DOHH2 (cell line): ENCODE measurements at regions not wholly inside any gene's neighbourhood (a gene's known extent, or its start where the extent isn't known, plus 50 kb on each side); places are given as distances from the start of the nearest gene placed in this dataset.

Experiments
- H3F3A ChIP-seq: fragments of 200-600 bp; sonication (generic), shearing (Covaris generic); 2 replicates; pipeline ENCODE4 v1.6.0; 2016; ENCODE audit warnings: antibody characterized with exemption, mild to moderate bottlenecking; ENCODE audit not compliant: control insufficient read depth, insufficient read depth
- H3K27ac ChIP-seq: fragments of 200-600 bp; sonication (generic); 2 replicates; pipeline ENCODE4 v1.5.1; 2014; ENCODE audit warnings: low read depth, mild to moderate bottlenecking, low read length, moderate library complexity
- H3K27me3 ChIP-seq: fragments of 200-600 bp; sonication (generic); 2 replicates; pipeline ENCODE4 v1.6.1; 2014; ENCODE audit warnings: mild to moderate bottlenecking, low read length, mixed read lengths; ENCODE audit not compliant: control insufficient read depth
- H3K36me3 ChIP-seq: fragments of 200-600 bp; sonication (generic); 2 replicates; pipeline ENCODE4 v1.6.1; 2014; ENCODE audit warnings: mild to moderate bottlenecking, low read length, moderate library complexity, mixed read lengths; ENCODE audit not compliant: control insufficient read depth
- H3K4me1 ChIP-seq: fragments of 200-600 bp; sonication (generic); 2 replicates; pipeline ENCODE4 v1.6.1; 2014; ENCODE audit warnings: mild to moderate bottlenecking, low read length, mixed read lengths; ENCODE audit not compliant: control insufficient read depth
- H3K4me2 ChIP-seq: fragments of 200-600 bp; sonication (generic); 2 replicates; pipeline ENCODE4 v1.6.0; 2014; ENCODE audit warnings: mild to moderate bottlenecking, low read length, moderate library complexity
- H3K4me3 ChIP-seq: fragments of 200-600 bp; sonication (generic); 2 replicates; pipeline ENCODE4 v1.5.1; 2014; ENCODE audit warnings: mild to moderate bottlenecking, low read length, mixed read lengths
- H3K79me2 ChIP-seq: fragments of 200-600 bp; sonication (generic); 2 replicates; pipeline ENCODE4 v1.6.1; 2014; ENCODE audit warnings: mild to moderate bottlenecking, low read length, mixed read lengths; ENCODE audit not compliant: control insufficient read depth
- H3K9me2 ChIP-seq: fragments of 200-600 bp; sonication (generic); replicated peaks from 2 replicates; pipeline ENCODE4 v1.6.1; 2014; ENCODE audit warnings: mild to moderate bottlenecking, low read length, mixed read lengths; ENCODE audit not compliant: control insufficient read depth
- H3K9me3 ChIP-seq: fragments of 200-600 bp; sonication (generic); 2 replicates; pipeline ENCODE4 v1.6.1; 2014; ENCODE audit warnings: antibody characterized with exemption, low read length, mixed read lengths; ENCODE audit not compliant: control insufficient read depth, insufficient read depth
- H4K20me1 ChIP-seq: fragments of 200-600 bp; sonication (generic); 2 replicates; pipeline ENCODE4 v1.6.0; 2014; ENCODE audit warnings: low read depth, mild to moderate bottlenecking, antibody characterized with exemption, low read length, moderate library complexity; ENCODE audit not compliant: control insufficient read depth, insufficient read depth
- EZH2phosphoT487 ChIP-seq: fragments of 200-600 bp; sonication (generic); IDR thresholded peaks from 2 replicates; pipeline ENCODE4 v1.6.1; 2017; ENCODE audit warnings: borderline replicate concordance, mild to moderate bottlenecking, antibody characterized with exemption, low read length, moderate library complexity, mixed read lengths
- TF ChIP-seq, protein P1 (sequence below): fragments of 200-600 bp; sonication (generic); IDR thresholded peaks from one replicate; pipeline ENCODE4 v1.5.1; 2014; ENCODE audit warnings: antibody characterized with exemption, mild to moderate bottlenecking, low read depth, low read length; ENCODE audit not compliant: poor library complexity, severe bottlenecking

- TF ChIP-seq, protein P1, sequence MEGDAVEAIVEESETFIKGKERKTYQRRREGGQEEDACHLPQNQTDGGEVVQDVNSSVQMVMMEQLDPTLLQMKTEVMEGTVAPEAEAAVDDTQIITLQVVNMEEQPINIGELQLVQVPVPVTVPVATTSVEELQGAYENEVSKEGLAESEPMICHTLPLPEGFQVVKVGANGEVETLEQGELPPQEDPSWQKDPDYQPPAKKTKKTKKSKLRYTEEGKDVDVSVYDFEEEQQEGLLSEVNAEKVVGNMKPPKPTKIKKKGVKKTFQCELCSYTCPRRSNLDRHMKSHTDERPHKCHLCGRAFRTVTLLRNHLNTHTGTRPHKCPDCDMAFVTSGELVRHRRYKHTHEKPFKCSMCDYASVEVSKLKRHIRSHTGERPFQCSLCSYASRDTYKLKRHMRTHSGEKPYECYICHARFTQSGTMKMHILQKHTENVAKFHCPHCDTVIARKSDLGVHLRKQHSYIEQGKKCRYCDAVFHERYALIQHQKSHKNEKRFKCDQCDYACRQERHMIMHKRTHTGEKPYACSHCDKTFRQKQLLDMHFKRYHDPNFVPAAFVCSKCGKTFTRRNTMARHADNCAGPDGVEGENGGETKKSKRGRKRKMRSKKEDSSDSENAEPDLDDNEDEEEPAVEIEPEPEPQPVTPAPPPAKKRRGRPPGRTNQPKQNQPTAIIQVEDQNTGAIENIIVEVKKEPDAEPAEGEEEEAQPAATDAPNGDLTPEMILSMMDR: no peak
- TF ChIP-seq EZH2phosphoT487: no peak
- Histone ChIP-seq H4K20me1 (no peaks in the 10 kb centered on the region), H3K4me1 (peaks cover 7% of the 10 kb centered on the region), H3K27me3 (no peaks in the 10 kb centered on the region), H3K27ac (no peak overlapping the region), H3K36me3 (no peaks in the 10 kb centered on the region), H3K9me3 (no peaks in the 10 kb centered on the region), H3F3A (no peaks in the 10 kb centered on the region), H3K4me3 (no peak overlapping the region), H3K4me2 (no peak overlapping the region), H3K9me2 (no peaks in the 10 kb centered on the region), H3K79me2 (no peaks in the 10 kb centered on the region)
Measured at GRCh38 chr5:96260009-96260408, 173.0 kb downstream of the PCSK1 start.

DNA sequence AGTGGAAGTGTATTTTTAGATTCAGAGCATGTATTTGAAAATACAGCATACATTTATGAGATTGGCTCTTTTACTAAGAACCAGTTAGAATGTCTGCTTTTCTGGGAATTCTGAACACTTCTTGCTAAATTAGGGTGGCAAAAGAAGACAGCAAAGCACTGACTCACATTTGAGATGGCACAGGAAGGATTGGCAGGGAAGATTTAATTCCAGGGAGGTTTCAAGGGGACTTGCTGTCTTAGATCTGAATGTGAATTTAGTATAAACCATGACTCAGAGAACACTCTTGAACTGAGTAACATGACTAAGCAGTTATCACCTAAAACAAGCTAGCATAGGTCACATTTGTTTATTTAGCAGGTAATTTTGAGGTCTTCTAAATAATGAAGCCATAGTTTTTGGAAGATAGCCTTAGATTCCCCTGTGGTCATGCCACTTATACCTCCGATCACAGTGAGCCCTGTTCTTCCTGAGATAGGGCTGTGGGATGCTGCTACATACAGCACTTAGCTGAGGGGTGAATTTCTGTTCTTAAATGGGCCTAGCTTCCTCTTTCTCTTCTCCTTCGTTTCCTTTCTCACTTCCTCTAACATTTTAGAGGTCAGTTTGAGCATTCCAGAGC is 173.8 kb downstream of the PCSK1 start:
- Histone ChIP-seq H3K27me3 (no peaks in the 10 kb centered on the region), H3K4me3 (no peak overlapping the region), H3K4me1 (peaks cover 7% of the 10 kb centered on the region), H3K4me2 (0 out of 2 replicates have a peak overlapping the region, but pooled peaks have one; percentile 20), H3F3A (no peaks in the 10 kb centered on the region), H3K79me2 (no peaks in the 10 kb centered on the region), H4K20me1 (no peaks in the 10 kb centered on the region), H3K9me3 (no peaks in the 10 kb centered on the region), H3K27ac (no peak overlapping the region), H3K36me3 (no peaks in the 10 kb centered on the region), H3K9me2 (no peaks in the 10 kb centered on the region)
- no peak for TF ChIP-seq EZH2phosphoT487
- TF ChIP-seq, protein P1: no peak

DNA sequence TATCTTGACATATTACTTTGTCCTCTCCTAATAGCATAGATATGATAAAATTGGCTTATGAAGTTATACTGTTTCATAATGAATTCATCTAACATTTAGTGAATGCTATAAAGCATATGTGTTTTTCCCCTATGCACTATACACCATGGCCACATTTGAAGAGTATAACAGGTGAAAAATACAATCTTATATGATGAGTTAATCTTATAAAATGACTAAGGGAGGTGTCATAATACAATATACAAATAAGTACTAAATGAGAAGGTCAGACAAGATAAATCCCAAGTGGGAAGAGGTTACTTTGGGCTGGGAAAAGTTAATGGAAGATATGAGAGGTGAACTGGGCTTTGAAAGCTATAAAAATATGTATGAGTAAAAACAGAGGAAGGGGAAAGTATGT is 174.4 kb downstream of the PCSK1 start:
- no peak overlapping the region for H3K27ac ChIP-seq
- TF ChIP-seq, protein P1: no peak
- TF ChIP-seq EZH2phosphoT487: no peak
- H3K4me1 ChIP-seq: peaks cover 7% of the 10 kb centered on the region
- H3K9me2 ChIP-seq: no peaks in the 10 kb centered on the region
- no peaks in the 10 kb centered on the region for H4K20me1 ChIP-seq
- H3K27me3 ChIP-seq: no peaks in the 10 kb centered on the region
- no peaks in the 10 kb centered on the region for H3K9me3 ChIP-seq
- no peaks in the 10 kb centered on the region for H3F3A ChIP-seq
- H3K36me3 ChIP-seq: no peaks in the 10 kb centered on the region
- H3K4me2 ChIP-seq: no peak overlapping the region
- no peak overlapping the region for H3K4me3 ChIP-seq
- no peaks in the 10 kb centered on the region for H3K79me2 ChIP-seq
